GM12891 (cell line): ENCODE measurements at regions not wholly inside any gene's neighbourhood (a gene's known extent, or its start where the extent isn't known, plus 50 kb on each side); places are given as distances from the start of the nearest gene placed in this dataset.

ENCODE experiments used
- POLR2A ChIP-seq: IDR thresholded peaks from 2 replicates; pipeline ENCODE4 v1.6.1; 2011; ENCODE audit warnings: low read depth, low read length, control low read depth
- POLR2AphosphoS5 ChIP-seq: IDR thresholded peaks from 2 replicates; pipeline ENCODE4 v1.6.1; 2011; ENCODE audit warnings: low read depth, low read length, control low read depth
- POU2F2 ChIP-seq: IDR thresholded peaks from 2 replicates; pipeline ENCODE4 v1.6.1; 2011; ENCODE audit warnings: low read depth, mild to moderate bottlenecking, control low read depth, low read length, moderate library complexity
- SPI1 ChIP-seq: IDR thresholded peaks from 2 replicates; pipeline ENCODE4 v1.6.1; 2011; ENCODE audit warnings: low read depth, low read length, control low read depth
- TAF1 ChIP-seq: IDR thresholded peaks from 2 replicates; pipeline ENCODE4 v1.6.1; 2011; ENCODE audit warnings: low read depth, low read length, control low read depth

- TF ChIP-seq POLR2AphosphoS5 (no peak), TAF1 (no peak), POLR2A (no peak), SPI1 (no peak), POU2F2 (no peak)
Measured at GRCh38 chr9:106766616-106767015, 96.3 kb upstream of the ZNF462 start.
